ENCODE measurements at regions not wholly inside any gene's neighbourhood (a gene's known extent, or its start where the extent isn't known, plus 50 kb on each side); places are given as distances from the start of the nearest gene placed in this dataset.

- TF ChIP-seq SUZ12 (IDR thresholded peaks at IDR 0.05; ENCODE audit: extremely low read depth, insufficient read depth, insufficient read length) (no peak), ZNF274 (IDR thresholded peaks at IDR 0.05; ENCODE audit: low read depth, low read length) (no peak), YY1 (IDR thresholded peaks at IDR 0.05; ENCODE audit: insufficient read depth, insufficient read length) (no peak)
Observed at GRCh38 chr13:78777976-78778375, 119.0 kb upstream of the OBI1 start.
